ENCODE measurements at regions not wholly inside any gene's neighbourhood (a gene's known extent, or its start where the extent isn't known, plus 50 kb on each side); places are given as distances from the start of the nearest gene placed in this dataset.

- TF ChIP-seq CTCF (optimal IDR thresholded peaks at IDR 0.05 in 1 of 3, IDR thresholded peaks at IDR 0.05 in 1 of 3, conservative IDR thresholded peaks at IDR 0.05 in 1 of 3; ENCODE audit: extremely low read depth in 1 of 3, insufficient read depth in 2 of 3, low read length in 3 of 3) = no peak
- no peak for TF ChIP-seq EZH2 (IDR thresholded peaks at IDR 0.05; ENCODE audit: low read length)
Observed at GRCh38 chr13:108534728-108535127, 94.7 kb upstream of the MYO16 start.

Data from keratinocyte (primary cell).